Activated naive CD4-positive, alpha-beta T cell treated with anti-CD3 and anti-CD28 coated beads for 36 hours (primary cell): ENCODE measurements at regions not wholly inside any gene's neighbourhood (a gene's known extent, or its start where the extent isn't known, plus 50 kb on each side); places are given as distances from the start of the nearest gene placed in this dataset.

Experiments
- CTCF ChIA-PET: fragments of 350-600 bp; sonication (Branson Sonifier 250); formaldehyde crosslinking; loops from one replicate; lab custom pipeline; 2021; ENCODE audit warnings: antibody characterized with exemption; lab: Charles Lee
- DNase-seq: peaks from one replicate; pipeline ENCODE4 v3.0.0-alpha.2; 2020
- H3K27ac Mint-ChIP-seq: one replicate; pipeline ENCODE4 v1.8.0; 2021; ENCODE audit warnings: mild to moderate bottlenecking, mixed read lengths
- H3K27me3 Mint-ChIP-seq: one replicate; pipeline ENCODE4 v1.8.0; 2021; ENCODE audit warnings: low read depth, mixed read lengths
- H3K36me3 Mint-ChIP-seq: one replicate; pipeline ENCODE4 v1.8.0; 2021; ENCODE audit warnings: low read depth, mixed read lengths
- H3K4me1 Mint-ChIP-seq: one replicate; pipeline ENCODE4 v1.8.0; 2021; ENCODE audit warnings: low read depth, mixed read lengths
- H3K4me3 Mint-ChIP-seq: one replicate; pipeline ENCODE4 v1.8.0; 2021; ENCODE audit warnings: mild to moderate bottlenecking, moderate library complexity, mixed read lengths
- H3K9me3 Mint-ChIP-seq: one replicate; pipeline ENCODE4 v1.8.0; 2021; ENCODE audit warnings: mixed read lengths
- intact Hi-C: fragments of 100-400 bp; cut with micrococcal nuclease; formaldehyde crosslinking; loops from one replicate; pipeline ENCODE4 v1.15.1; 2023

- DNase-seq = no peak
- CTCF ChIA-PET = no interaction called here
- intact Hi-C loops = no loop called here
- H3K36me3 Mint-ChIP-seq = no peaks in the 10 kb centered on the region
- H3K27me3 Mint-ChIP-seq = peaks cover 22% of the 10 kb centered on the region
- H3K9me3 Mint-ChIP-seq = no peaks in the 10 kb centered on the region
- H3K27ac Mint-ChIP-seq = no peak overlapping the region
- no peaks in the 10 kb centered on the region for H3K4me1 Mint-ChIP-seq
- no peak overlapping the region for H3K4me3 Mint-ChIP-seq
These were observed 148.8 kb downstream of the TFAP2A start for GRCh38 chr6:10266061-10266460.

GRCh38 chr6:10262505-10262904 lies 152.4 kb downstream of the TFAP2A start:
- no peak overlapping the region for H3K4me3 Mint-ChIP-seq
- intact Hi-C loops = no loop called here
- H3K27me3 Mint-ChIP-seq = peaks cover 4% of the 10 kb centered on the region
- no peak overlapping the region for H3K27ac Mint-ChIP-seq
- DNase-seq = no peak
- no peaks in the 10 kb centered on the region for H3K36me3 Mint-ChIP-seq
- CTCF ChIA-PET = no interaction called here
- H3K4me1 Mint-ChIP-seq = no peaks in the 10 kb centered on the region
- H3K9me3 Mint-ChIP-seq = no peaks in the 10 kb centered on the region

- Mint-ChIP-seq H3K4me3 (no peak overlapping the region), H3K4me1 (no peaks in the 10 kb centered on the region), H3K27ac (no peak overlapping the region), H3K36me3 (no peaks in the 10 kb centered on the region), H3K9me3 (peaks cover 2% of the 10 kb centered on the region), H3K27me3 (no peaks in the 10 kb centered on the region)
- CTCF ChIA-PET = no interaction called here
- intact Hi-C loops = no loop called here
- DNase-seq = no peak
These were observed 155.2 kb downstream of the TFAP2A start for GRCh38 chr6:10259671-10260070.

- no peak for DNase-seq
- H3K4me1 Mint-ChIP-seq = no peaks in the 10 kb centered on the region
- CTCF ChIA-PET = interaction anchor here (1.0 kb wide), 1 partner anchor 9 kb away, joined by 3 read pairs; no protein-coding TSS in a partner anchor
- intact Hi-C loops = no loop called here
- H3K36me3 Mint-ChIP-seq = no peaks in the 10 kb centered on the region
- H3K27ac Mint-ChIP-seq = no peak overlapping the region
- peaks cover 2% of the 10 kb centered on the region for H3K9me3 Mint-ChIP-seq
- no peak overlapping the region for H3K4me3 Mint-ChIP-seq
- no peaks in the 10 kb centered on the region for H3K27me3 Mint-ChIP-seq
These were observed 156.5 kb downstream of the TFAP2A start for GRCh38 chr6:10258341-10258740.

- Mint-ChIP-seq H3K27me3 (peaks cover 3% of the 10 kb centered on the region), H3K4me1 (no peaks in the 10 kb centered on the region), H3K4me3 (no peak overlapping the region), H3K9me3 (peaks cover 2% of the 10 kb centered on the region), H3K36me3 (no peaks in the 10 kb centered on the region), H3K27ac (no peak overlapping the region)
- intact Hi-C loops = loop anchor here (1.0 kb wide), 1 partner anchor 173 kb away; no protein-coding TSS in a partner anchor
- CTCF ChIA-PET = interaction anchor here (1.4 to 1.5 kb wide), 2 partner anchors 173 to 183 kb away, joined by 4 to 7 read pairs; no protein-coding TSS in a partner anchor
- no peak for DNase-seq
These were observed 158.7 kb downstream of the TFAP2A start for GRCh38 chr6:10256113-10256690.

- CTCF ChIA-PET = interaction anchor here (1.9 kb wide), 1 partner anchor 179 kb away, joined by 5 read pairs; no protein-coding TSS in a partner anchor
- intact Hi-C loops = no loop called here
- H3K4me1 Mint-ChIP-seq = no peaks in the 10 kb centered on the region
- no peak for DNase-seq
- no peaks in the 10 kb centered on the region for H3K36me3 Mint-ChIP-seq
- no peak overlapping the region for H3K4me3 Mint-ChIP-seq
- H3K9me3 Mint-ChIP-seq = no peaks in the 10 kb centered on the region
- H3K27me3 Mint-ChIP-seq = peaks cover 5% of the 10 kb centered on the region
- no peak overlapping the region for H3K27ac Mint-ChIP-seq
These were observed 164.1 kb downstream of the TFAP2A start for GRCh38 chr6:10250655-10251220.

GRCh38 chr6:10248378-10248843 lies 166.5 kb downstream of the TFAP2A start:
- Mint-ChIP-seq H3K9me3 (no peaks in the 10 kb centered on the region), H3K36me3 (no peaks in the 10 kb centered on the region), H3K27me3 (peaks cover 5% of the 10 kb centered on the region), H3K4me1 (no peaks in the 10 kb centered on the region), H3K27ac (no peak overlapping the region), H3K4me3 (no peak overlapping the region)
- no peak for DNase-seq
- CTCF ChIA-PET = no interaction called here
- intact Hi-C loops = no loop called here

GRCh38 chr6:10237298-10238038 lies 177.4 kb downstream of the TFAP2A start:
- H3K27ac Mint-ChIP-seq = no peak overlapping the region
- peaks cover 6% of the 10 kb centered on the region for H3K27me3 Mint-ChIP-seq
- no peaks in the 10 kb centered on the region for H3K4me1 Mint-ChIP-seq
- CTCF ChIA-PET = no interaction called here
- no peaks in the 10 kb centered on the region for H3K9me3 Mint-ChIP-seq
- H3K4me3 Mint-ChIP-seq = no peak overlapping the region
- no peaks in the 10 kb centered on the region for H3K36me3 Mint-ChIP-seq
- intact Hi-C loops = no loop called here
- no peak for DNase-seq

- intact Hi-C loops = no loop called here
- Mint-ChIP-seq H3K9me3 (no peaks in the 10 kb centered on the region), H3K27ac (no peak overlapping the region), H3K4me1 (no peaks in the 10 kb centered on the region), H3K36me3 (no peaks in the 10 kb centered on the region), H3K4me3 (no peak overlapping the region), H3K27me3 (peaks cover 3% of the 10 kb centered on the region)
- DNase-seq = no peak
- CTCF ChIA-PET = no interaction called here
These were observed 179.5 kb downstream of the TFAP2A start for GRCh38 chr6:10235344-10235743.

- Mint-ChIP-seq H3K27me3 (peaks cover 2% of the 10 kb centered on the region), H3K9me3 (peaks cover 2% of the 10 kb centered on the region), H3K4me3 (no peak overlapping the region), H3K27ac (no peak overlapping the region), H3K4me1 (no peaks in the 10 kb centered on the region), H3K36me3 (no peaks in the 10 kb centered on the region)
- CTCF ChIA-PET = no interaction called here
- DNase-seq = no peak
- intact Hi-C loops = no loop called here
These were observed 184.3 kb downstream of the TFAP2A start for GRCh38 chr6:10230531-10230930.

- no peak for DNase-seq
- H3K4me3 Mint-ChIP-seq = no peak overlapping the region
- H3K27ac Mint-ChIP-seq = no peak overlapping the region
- H3K9me3 Mint-ChIP-seq = peaks cover 3% of the 10 kb centered on the region
- CTCF ChIA-PET = no interaction called here
- no peaks in the 10 kb centered on the region for H3K36me3 Mint-ChIP-seq
- H3K4me1 Mint-ChIP-seq = no peaks in the 10 kb centered on the region
- intact Hi-C loops = no loop called here
- H3K27me3 Mint-ChIP-seq = peaks cover 8% of the 10 kb centered on the region
These were observed 191.0 kb downstream of the TFAP2A start for GRCh38 chr6:10223841-10224240.

- no peak for DNase-seq
- H3K27ac Mint-ChIP-seq = no peak overlapping the region
- no peaks in the 10 kb centered on the region for H3K36me3 Mint-ChIP-seq
- H3K9me3 Mint-ChIP-seq = peaks cover 3% of the 10 kb centered on the region
- no peak overlapping the region for H3K4me3 Mint-ChIP-seq
- CTCF ChIA-PET = no interaction called here
- peaks cover 8% of the 10 kb centered on the region for H3K27me3 Mint-ChIP-seq
- intact Hi-C loops = no loop called here
- H3K4me1 Mint-ChIP-seq = no peaks in the 10 kb centered on the region
These were observed 193.7 kb downstream of the TFAP2A start for GRCh38 chr6:10221178-10221577.
